Keratinocyte (primary cell): ENCODE measurements at regions not wholly inside any gene's neighbourhood (a gene's known extent, or its start where the extent isn't known, plus 50 kb on each side); places are given as distances from the start of the nearest gene placed in this dataset.

Source experiments
- EZH2 ChIP-seq: IDR thresholded peaks from one replicate; pipeline ENCODE4 v1.6.1; 2012; ENCODE audit warnings: inconsistent platforms, mild to moderate bottlenecking, low read length, moderate library complexity
- TF ChIP-seq, protein P1 (sequence below), 3 experiments: IDR thresholded peaks in 1 of 3; conservative IDR thresholded peaks in 1 of 3; optimal IDR thresholded peaks in 1 of 3; 2 replicates in 2 of 3; 3 replicates in 1 of 3; pipeline versions ENCODE3 to v1.5.1; 2011; ENCODE audit warnings: low read length in 3 of 3, mild to moderate bottlenecking in 3 of 3, moderate library complexity in 2 of 3, control low read depth in 1 of 3, inconsistent platforms in 1 of 3; ENCODE audit not compliant: insufficient read depth in 2 of 3; ENCODE audit errors: extremely low read depth in 1 of 3

DNA sequence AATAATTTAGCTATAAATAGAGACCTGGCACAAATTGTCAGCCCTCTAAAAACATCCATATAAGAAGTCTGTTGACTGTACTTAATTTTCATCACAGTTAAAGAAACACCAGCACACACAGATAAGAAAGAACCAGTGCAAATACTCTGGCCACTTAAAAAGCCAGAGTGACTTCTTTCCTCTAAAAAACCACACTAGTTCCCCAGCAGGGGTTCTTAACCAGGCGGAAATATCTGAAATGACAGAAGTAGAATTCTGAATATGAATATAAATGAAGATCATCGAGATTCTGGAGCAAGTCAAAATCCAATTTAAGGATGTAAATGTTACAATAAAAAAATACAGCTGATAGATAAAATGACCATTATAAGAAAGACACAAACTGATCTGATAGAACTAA, 870.6 kb upstream of the ADGRL4 start:
- TF ChIP-seq, protein P1, sequence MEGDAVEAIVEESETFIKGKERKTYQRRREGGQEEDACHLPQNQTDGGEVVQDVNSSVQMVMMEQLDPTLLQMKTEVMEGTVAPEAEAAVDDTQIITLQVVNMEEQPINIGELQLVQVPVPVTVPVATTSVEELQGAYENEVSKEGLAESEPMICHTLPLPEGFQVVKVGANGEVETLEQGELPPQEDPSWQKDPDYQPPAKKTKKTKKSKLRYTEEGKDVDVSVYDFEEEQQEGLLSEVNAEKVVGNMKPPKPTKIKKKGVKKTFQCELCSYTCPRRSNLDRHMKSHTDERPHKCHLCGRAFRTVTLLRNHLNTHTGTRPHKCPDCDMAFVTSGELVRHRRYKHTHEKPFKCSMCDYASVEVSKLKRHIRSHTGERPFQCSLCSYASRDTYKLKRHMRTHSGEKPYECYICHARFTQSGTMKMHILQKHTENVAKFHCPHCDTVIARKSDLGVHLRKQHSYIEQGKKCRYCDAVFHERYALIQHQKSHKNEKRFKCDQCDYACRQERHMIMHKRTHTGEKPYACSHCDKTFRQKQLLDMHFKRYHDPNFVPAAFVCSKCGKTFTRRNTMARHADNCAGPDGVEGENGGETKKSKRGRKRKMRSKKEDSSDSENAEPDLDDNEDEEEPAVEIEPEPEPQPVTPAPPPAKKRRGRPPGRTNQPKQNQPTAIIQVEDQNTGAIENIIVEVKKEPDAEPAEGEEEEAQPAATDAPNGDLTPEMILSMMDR (optimal IDR thresholded peaks at IDR 0.05 in 1 of 3, IDR thresholded peaks at IDR 0.05 in 1 of 3, conservative IDR thresholded peaks at IDR 0.05 in 1 of 3; ENCODE audit: extremely low read depth in 1 of 3, insufficient read depth in 2 of 3, low read length in 3 of 3): no peak
- no peak for TF ChIP-seq EZH2
